H1 (cell line): ENCODE measurements at regions not wholly inside any gene's neighbourhood (a gene's known extent, or its start where the extent isn't known, plus 50 kb on each side); places are given as distances from the start of the nearest gene placed in this dataset.
A peak's percentile ranks its signal among the peaks of the same experiment; 100 is the strongest.

Experiments
- CTCF ChIA-PET: fragments of 300-600 bp; sonication (Branson Sonifier 250); formaldehyde crosslinking; loops from one replicate; lab custom pipeline; 2021; ENCODE audit not compliant: partially characterized antibody; lab: Charles Lee
- POLR2A ChIA-PET: fragments of 300-600 bp; sonication (Branson Sonifier 250); formaldehyde crosslinking; loops from one replicate; lab custom pipeline; 2021; ENCODE audit warnings: inconsistent platforms; ENCODE audit not compliant: partially characterized antibody; lab: Charles Lee
- DNase-seq, 2 experiments: peaks; one replicate each; pipeline versions ENCODE4 v3.0.0 to v3.0.0-alpha.2; 2010 to 2022; ENCODE audit warnings: low spot score in 2 of 2, low read depth in 1 of 2, mixed read lengths in 1 of 2
- FAIRE-seq: peaks from 2 replicates; lab custom pipeline; 2011; peaks lifted over from hg19 to GRCh38; lab: Jason Lieb, UNC
- H2AFZ ChIP-seq: 2 replicates; pipeline ENCODE4 v1.8.1; 2012; ENCODE audit warnings: low read length, inconsistent platforms
- H2AK5ac ChIP-seq: 2 replicates; pipeline ENCODE4 v1.6.1; 2013; ENCODE audit warnings: low read depth, low read length
- H2BK120ac ChIP-seq: replicated peaks from 2 replicates; pipeline ENCODE3; 2013; ENCODE audit warnings: low read depth, low read length, inconsistent platforms
- H2BK12ac ChIP-seq: 2 replicates; pipeline ENCODE4 v1.6.1; 2013; ENCODE audit warnings: low read depth, low read length
- H2BK15ac ChIP-seq: 2 replicates; pipeline ENCODE4 v1.6.1; 2013; ENCODE audit warnings: low read length
- H2BK20ac ChIP-seq: 2 replicates; pipeline ENCODE4 v1.6.1; 2013; ENCODE audit warnings: low read length
- H2BK5ac ChIP-seq: 2 replicates; pipeline ENCODE4 v1.6.1; 2013; ENCODE audit warnings: low read depth, low read length
- H3K14ac ChIP-seq: 2 replicates; pipeline ENCODE4 v1.6.1; 2013; ENCODE audit warnings: inconsistent platforms; ENCODE audit not compliant: insufficient read length
- H3K18ac ChIP-seq: 2 replicates; pipeline ENCODE4 v1.6.1; 2013; ENCODE audit warnings: low read length; ENCODE audit errors: extremely low read depth
- H3K23ac ChIP-seq: 2 replicates; pipeline ENCODE4 v1.6.1; 2013; ENCODE audit warnings: inconsistent platforms; ENCODE audit not compliant: insufficient read length
- H3K23me2 ChIP-seq: 2 replicates; pipeline ENCODE4 v1.6.1; 2013; ENCODE audit warnings: low read depth, low read length
- H3K27ac ChIP-seq: 2 replicates; pipeline ENCODE4 v1.6.1; 2011; ENCODE audit warnings: low read depth, low read length, inconsistent platforms
- H3K27me3 ChIP-seq, 4 experiments: replicated peaks in 1 of 4; 1 replicate in 1 of 4; 2 replicates in 3 of 4; pipeline versions ENCODE4 v1.6.1 to v1.8.1; 2011 to 2013; ENCODE audit warnings: low read length in 3 of 4, mild to moderate bottlenecking in 3 of 4, inconsistent platforms in 2 of 4, mixed read lengths in 2 of 4, moderate library complexity in 1 of 4; ENCODE audit not compliant: control insufficient read depth in 3 of 4, insufficient read depth in 3 of 4; ENCODE audit errors: extremely low read depth in 1 of 4
- H3K36me3 ChIP-seq, 4 experiments: 2 replicates each; pipeline versions ENCODE4 v1.6.1 to v1.8.1; 2011 to 2013; ENCODE audit warnings: mild to moderate bottlenecking in 4 of 4, low read length in 3 of 4, moderate library complexity in 2 of 4, control low read depth in 1 of 4, inconsistent platforms in 1 of 4; ENCODE audit not compliant: insufficient read depth in 4 of 4, control insufficient read depth in 2 of 4
- H3K4ac ChIP-seq: replicated peaks from 2 replicates; pipeline ENCODE3; 2013; ENCODE audit warnings: low read length, low read depth, mixed read lengths, inconsistent platforms; ENCODE audit not compliant: insufficient read length
- H3K4me1 ChIP-seq, 4 experiments: replicated peaks in 1 of 4; 1 replicate in 1 of 4; 2 replicates in 3 of 4; pipeline versions ENCODE4 v1.6.1 to v1.8.1; 2011 to 2013; ENCODE audit warnings: low read length in 3 of 4, inconsistent platforms in 2 of 4, mixed read lengths in 1 of 4; ENCODE audit not compliant: insufficient read depth in 4 of 4, control insufficient read depth in 3 of 4
- H3K4me2 ChIP-seq, 2 experiments: 2 replicates each; pipeline versions ENCODE4 v1.6.1 to v1.8.1; 2011 to 2013; ENCODE audit warnings: low read depth in 2 of 2, low read length in 2 of 2, control low read depth in 1 of 2, inconsistent platforms in 1 of 2, mild to moderate bottlenecking in 1 of 2; ENCODE audit not compliant: insufficient read depth in 1 of 2
- H3K4me3 ChIP-seq, 4 experiments: fragments of 200-600, 300-600 bp in 1 of 4; sonication (generic), shearing (Covaris generic), sonication (Bioruptor Twin) in 1 of 4; 2 replicates each; pipeline versions ENCODE4 v1.5.1 to v1.8.1; 2011 to 2016; ENCODE audit warnings: low read length in 4 of 4, low read depth in 3 of 4, control low read depth in 2 of 4, inconsistent platforms in 2 of 4, mild to moderate bottlenecking in 2 of 4, mixed read lengths in 1 of 4, moderate library complexity in 1 of 4; ENCODE audit not compliant: insufficient read depth in 2 of 4; ENCODE audit errors: extremely low read depth in 1 of 4
- H3K56ac ChIP-seq: replicated peaks from 2 replicates; pipeline ENCODE3; 2013; ENCODE audit warnings: low read depth, mild to moderate bottlenecking, mixed read lengths, low read length, inconsistent platforms; ENCODE audit not compliant: insufficient read length
- H3K79me1 ChIP-seq: 2 replicates; pipeline ENCODE4 v1.6.1; 2013; ENCODE audit warnings: low read depth, low read length, control low read depth
- H3K79me2 ChIP-seq, 2 experiments: 2 replicates each; pipeline versions ENCODE4 v1.6.1 to v1.8.1; 2012 to 2013; ENCODE audit warnings: low read length in 2 of 2, mild to moderate bottlenecking in 2 of 2, inconsistent platforms in 1 of 2; ENCODE audit not compliant: insufficient read depth in 2 of 2, control insufficient read depth in 1 of 2
- H3K9ac ChIP-seq, 4 experiments: replicated peaks in 1 of 4; 1 replicate in 1 of 4; 2 replicates in 3 of 4; pipeline versions ENCODE4 v1.6.1 to v1.8.1; 2011 to 2013; ENCODE audit warnings: low read depth in 3 of 4, low read length in 3 of 4, control low read depth in 2 of 4, mild to moderate bottlenecking in 2 of 4, moderate library complexity in 2 of 4, inconsistent platforms in 1 of 4; ENCODE audit errors: extremely low read depth in 1 of 4
- H3K9me3 ChIP-seq, 2 experiments: 2 replicates each; pipeline versions ENCODE4 v1.6.1 to v1.8.1; 2012 to 2013; ENCODE audit warnings: mild to moderate bottlenecking in 2 of 2, moderate library complexity in 2 of 2, control low read depth in 1 of 2, inconsistent platforms in 1 of 2, low read depth in 1 of 2, low read length in 1 of 2, mixed read lengths in 1 of 2; ENCODE audit not compliant: insufficient read depth in 2 of 2
- H4K20me1 ChIP-seq, 2 experiments: replicated peaks in 1 of 2; 2 replicates each; pipeline versions ENCODE3 to v1.8.1; 2011 to 2013; ENCODE audit warnings: inconsistent platforms in 2 of 2, low read length in 2 of 2, mild to moderate bottlenecking in 1 of 2; ENCODE audit not compliant: insufficient read depth in 2 of 2, control insufficient read depth in 1 of 2
- H4K5ac ChIP-seq: 2 replicates; pipeline ENCODE4 v1.6.1; 2013; ENCODE audit warnings: low read length, low read depth, mixed read lengths, inconsistent platforms; ENCODE audit not compliant: insufficient read length
- H4K8ac ChIP-seq: 2 replicates; pipeline ENCODE4 v1.8.0; 2013; ENCODE audit warnings: mild to moderate bottlenecking, moderate library complexity, low read length, inconsistent platforms; ENCODE audit not compliant: insufficient read depth; ENCODE audit errors: extremely low read depth
- H4K91ac ChIP-seq: replicated peaks from 2 replicates; pipeline ENCODE3; 2013; ENCODE audit warnings: low read length, mixed read lengths, inconsistent platforms; ENCODE audit not compliant: insufficient read length
- CBX8 ChIP-seq: fragments of 300-800, 300-1000 bp; sonication (generic); IDR thresholded peaks from 2 replicates; pipeline ENCODE4 v1.7.1; 2016; ENCODE audit warnings: low read depth, low read length, borderline replicate concordance
- CHD1 ChIP-seq: IDR thresholded peaks from 2 replicates; pipeline ENCODE4 v1.6.1; 2012; ENCODE audit warnings: low read depth, low read length, improper control_type of control experiment
- JUN ChIP-seq: IDR thresholded peaks from 2 replicates; pipeline ENCODE4 v1.6.1; 2011; ENCODE audit warnings: low read depth, mild to moderate bottlenecking, improper control_type of control experiment, low read length
- SAP30 ChIP-seq: fragments of 300-600 bp; sonication (generic); IDR thresholded peaks from 2 replicates; pipeline ENCODE4 v1.7.1; 2012; ENCODE audit warnings: low read length, moderate library complexity, mild to moderate bottlenecking, inconsistent platforms; ENCODE audit not compliant: insufficient read depth, insufficient replicate concordance
- SIN3A ChIP-seq, 2 experiments: IDR thresholded peaks in 1 of 2; conservative IDR thresholded peaks in 1 of 2; 2 replicates each; pipeline ENCODE4 v1.6.1; 2011 to 2012; ENCODE audit warnings: low read length in 2 of 2, improper control_type of control experiment in 1 of 2, low read depth in 1 of 2, mild to moderate bottlenecking in 1 of 2
- SP1 ChIP-seq: IDR thresholded peaks from 2 replicates; pipeline ENCODE4 v1.6.1; 2011; ENCODE audit warnings: low read depth, low read length
- SUZ12 ChIP-seq: fragments of 200-600 bp; sonication (generic); IDR thresholded peaks from 2 replicates; pipeline ENCODE4 v1.6.1; 2012; ENCODE audit warnings: mild to moderate bottlenecking, inconsistent platforms, low read length, moderate library complexity, mixed read lengths
- TAF1 ChIP-seq: IDR thresholded peaks from 2 replicates; pipeline ENCODE4 v1.6.1; 2011; ENCODE audit warnings: mild to moderate bottlenecking, low read depth, low read length
- TAF7 ChIP-seq: optimal IDR thresholded peaks from 2 replicates; pipeline ENCODE3; 2011; ENCODE audit warnings: low read depth, mild to moderate bottlenecking, inconsistent platforms, low read length, moderate library complexity, borderline replicate concordance
- WGBS, 2 experiments: shearing (Covaris generic) in 1 of 2; methylation state at CpG; one replicate each; pipeline versions ENCODE4 v1.1.6 to v1.1.7; 2013 to 2015; ENCODE audit warnings: low lambda C conversion rate in 2 of 2, mixed read lengths in 2 of 2, inconsistent platforms in 1 of 2, low coverage in 1 of 2, missing lambda C conversion rate in 1 of 2; ENCODE audit not compliant: insufficient replicate concordance in 2 of 2, insufficient coverage in 1 of 2, insufficient read length in 1 of 2; ENCODE audit errors: extremely low coverage in 1 of 2, missing lambda C conversion rate in 1 of 2; 5-methylcytosine and 5-hydroxymethylcytosine counted together

DNA sequence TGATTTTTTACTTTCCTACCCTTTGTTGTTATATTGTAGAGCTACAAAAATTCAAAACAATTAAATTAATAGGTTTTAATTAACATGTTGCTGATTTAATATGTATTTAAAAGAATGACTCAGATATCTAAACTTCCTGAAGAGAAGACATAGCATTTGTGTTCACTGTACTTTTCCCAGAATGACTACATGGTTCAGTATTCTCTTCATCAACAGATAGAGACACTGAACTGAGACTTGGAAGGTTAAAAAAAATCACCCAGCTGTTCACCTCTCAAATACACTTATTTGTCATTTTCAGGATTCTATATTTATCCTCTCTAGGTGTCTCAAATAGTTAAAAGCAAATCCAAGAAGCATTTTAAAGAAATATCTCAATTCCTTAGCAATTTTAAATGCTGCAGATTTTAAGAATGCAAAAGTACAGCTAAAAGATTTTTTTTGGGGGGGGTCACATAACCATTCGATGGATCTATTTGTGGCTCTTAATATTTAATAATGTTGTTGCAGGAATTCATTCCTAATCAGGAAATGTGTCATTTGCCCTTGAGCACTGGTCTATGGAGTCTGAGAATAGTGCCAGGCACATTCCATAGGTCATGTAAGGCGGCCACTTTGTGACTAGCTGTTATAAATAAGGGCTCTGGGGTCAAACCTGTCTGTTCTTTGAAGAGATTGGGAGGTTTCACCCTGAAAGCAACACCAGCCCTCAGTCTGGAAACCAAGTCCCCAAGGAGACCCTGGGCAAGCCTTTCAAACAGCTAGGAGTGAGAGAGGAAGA, 463.1 kb downstream of the NR2F1-AS1 start:
- Histone ChIP-seq H3K79me2 (no peaks in the 10 kb centered on the region), H3K4me2 (no peak overlapping the region), H3K4me3 (no peak overlapping the region), H3K36me3 (no peaks in the 10 kb centered on the region), H4K20me1 (no peaks in the 10 kb centered on the region), H3K27me3 (peaks cover 0 to 1% (median 0%) of the 10 kb centered on the region in 4 experiments; a peak in 1 of 7 replicates), H3K23ac (no peak overlapping the region), H3K4me1 (peaks cover 0 to 6% (median 0%) of the 10 kb centered on the region in 4 experiments; a peak in 2 of 7 replicates), H4K8ac (no peak overlapping the region), H2AK5ac (no peak overlapping the region), H2BK20ac (no peak overlapping the region), H3K27ac (no peak overlapping the region), H3K4ac (no peak overlapping the region), H4K91ac (no peak overlapping the region), H3K18ac (no peak overlapping the region), H3K14ac (no peak overlapping the region), H2AFZ (0 out of 2 replicates have a peak overlapping the region, but pooled peaks have one; percentile 38), H2BK15ac (no peak overlapping the region), H3K9ac (no peak overlapping the region), H3K56ac (no peak overlapping the region), H3K79me1 (no peaks in the 10 kb centered on the region), H2BK12ac (no peak overlapping the region), H3K23me2 (no peaks in the 10 kb centered on the region), H3K9me3 (no peaks in the 10 kb centered on the region), H2BK120ac (no peak overlapping the region), H2BK5ac (no peak overlapping the region), H4K5ac (no peak overlapping the region)
- DNase-seq (no peak), FAIRE-seq (no peak)
- CTCF ChIA-PET, result interaction anchor here (1.1 kb wide), 1 partner anchor 16 kb away, joined by 3 read pairs; no protein-coding TSS in a partner anchor
- TF ChIP-seq JUN (no peak), SUZ12 (no peak), TAF7 (no peak), CBX8 (no peak), CHD1 (no peak), SAP30 (no peak), TAF1 (no peak), SIN3A (conservative IDR thresholded peaks at IDR 0.05 in 1 of 2, IDR thresholded peaks at IDR 0.05 in 1 of 2; ENCODE audit: low read depth in 1 of 2, low read length in 2 of 2) (no peak), SP1 (no peak)
- 94% methylated on average over 2 of the region's 2 CpGs; no CpG with 5 or more reads in 1 of the 2 experiments for WGBS, 2 experiments
- POLR2A ChIA-PET, result no interaction called here
